ENCODE measurements at regions not wholly inside any gene's neighbourhood (a gene's known extent, or its start where the extent isn't known, plus 50 kb on each side); places are given as distances from the start of the nearest gene placed in this dataset.

DNA sequence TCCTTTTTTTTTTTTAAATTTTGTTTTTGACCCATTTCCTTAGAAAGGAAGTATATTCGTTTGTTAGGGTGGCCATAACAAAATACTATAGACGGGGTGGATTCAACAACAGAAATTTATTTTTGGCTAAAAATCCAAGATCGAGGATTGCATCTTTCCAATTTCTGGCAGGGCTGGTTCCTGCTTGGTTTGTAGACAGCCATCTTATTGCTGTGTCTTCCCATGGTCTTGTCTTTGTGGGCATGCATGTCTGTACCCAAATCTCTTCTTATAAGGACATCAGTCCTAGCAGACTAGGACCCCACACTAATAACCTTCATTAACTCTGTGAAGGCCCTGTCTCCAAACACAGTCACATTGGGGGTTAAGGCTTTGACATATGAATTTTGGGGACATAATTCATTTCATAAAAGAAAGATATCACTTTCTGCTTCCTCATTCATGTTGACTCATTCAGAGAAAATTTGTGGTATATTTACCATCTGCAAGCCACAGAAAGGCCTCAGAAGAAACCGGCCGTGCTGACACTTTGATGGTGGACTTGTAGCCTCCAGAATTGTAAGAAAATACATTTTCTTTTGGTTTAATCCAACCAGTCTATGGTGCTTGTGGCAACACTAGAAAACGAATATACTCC is 262.1 kb downstream of the LPIN1 start:
- no peak for TF ChIP-seq POLR2A (IDR thresholded peaks at IDR 0.05)
- TF ChIP-seq, protein P1, sequence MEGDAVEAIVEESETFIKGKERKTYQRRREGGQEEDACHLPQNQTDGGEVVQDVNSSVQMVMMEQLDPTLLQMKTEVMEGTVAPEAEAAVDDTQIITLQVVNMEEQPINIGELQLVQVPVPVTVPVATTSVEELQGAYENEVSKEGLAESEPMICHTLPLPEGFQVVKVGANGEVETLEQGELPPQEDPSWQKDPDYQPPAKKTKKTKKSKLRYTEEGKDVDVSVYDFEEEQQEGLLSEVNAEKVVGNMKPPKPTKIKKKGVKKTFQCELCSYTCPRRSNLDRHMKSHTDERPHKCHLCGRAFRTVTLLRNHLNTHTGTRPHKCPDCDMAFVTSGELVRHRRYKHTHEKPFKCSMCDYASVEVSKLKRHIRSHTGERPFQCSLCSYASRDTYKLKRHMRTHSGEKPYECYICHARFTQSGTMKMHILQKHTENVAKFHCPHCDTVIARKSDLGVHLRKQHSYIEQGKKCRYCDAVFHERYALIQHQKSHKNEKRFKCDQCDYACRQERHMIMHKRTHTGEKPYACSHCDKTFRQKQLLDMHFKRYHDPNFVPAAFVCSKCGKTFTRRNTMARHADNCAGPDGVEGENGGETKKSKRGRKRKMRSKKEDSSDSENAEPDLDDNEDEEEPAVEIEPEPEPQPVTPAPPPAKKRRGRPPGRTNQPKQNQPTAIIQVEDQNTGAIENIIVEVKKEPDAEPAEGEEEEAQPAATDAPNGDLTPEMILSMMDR (IDR thresholded peaks at IDR 0.05) = no peak

Measured in right lobe of liver (tissue), 4 donors.